Trophoblast cell (in vitro differentiated cells and primary cell): ENCODE measurements at regions not wholly inside any gene's neighbourhood (a gene's known extent, or its start where the extent isn't known, plus 50 kb on each side); places are given as distances from the start of the nearest gene placed in this dataset.

Experiments
- DNase-seq, 2 donors: peaks; one replicate each; pipeline ENCODE4 v3.0.0-alpha.2; 2016
- H2AFZ ChIP-seq: 2 replicates; pipeline ENCODE4 v1.6.1; 2013; ENCODE audit warnings: low read length, moderate library complexity, mild to moderate bottlenecking; ENCODE audit not compliant: insufficient read depth, poor library complexity
- H2AK5ac ChIP-seq: 2 replicates; pipeline ENCODE4 v1.6.1; 2013; ENCODE audit warnings: mild to moderate bottlenecking, low read length
- H2BK120ac ChIP-seq: 2 replicates; pipeline ENCODE4 v1.6.1; 2013; ENCODE audit warnings: low read length, mild to moderate bottlenecking, moderate library complexity; ENCODE audit not compliant: insufficient read depth, poor library complexity
- H2BK12ac ChIP-seq: 2 replicates; pipeline ENCODE4 v1.6.1; 2013; ENCODE audit warnings: mild to moderate bottlenecking, low read length, moderate library complexity
- H2BK5ac ChIP-seq: 2 replicates; pipeline ENCODE4 v1.6.1; 2013; ENCODE audit warnings: low read length, low read depth, moderate library complexity, mild to moderate bottlenecking; ENCODE audit not compliant: poor library complexity
- H3K14ac ChIP-seq: 2 replicates; pipeline ENCODE4 v1.6.1; 2013; ENCODE audit warnings: mild to moderate bottlenecking, low read length
- H3K18ac ChIP-seq: 2 replicates; pipeline ENCODE4 v1.6.1; 2013; ENCODE audit warnings: mild to moderate bottlenecking, low read length
- H3K23ac ChIP-seq: 2 replicates; pipeline ENCODE4 v1.6.1; 2013; ENCODE audit warnings: low read length
- H3K27ac ChIP-seq: 2 replicates; pipeline ENCODE4 v1.5.1; 2013; ENCODE audit warnings: low read depth, mild to moderate bottlenecking, inconsistent platforms, low read length, moderate library complexity
- H3K27me3 ChIP-seq: 2 replicates; pipeline ENCODE4 v1.6.1; 2013; ENCODE audit warnings: inconsistent platforms, mild to moderate bottlenecking, low read length, moderate library complexity; ENCODE audit not compliant: insufficient read depth
- H3K36me3 ChIP-seq, 2 experiments: 1 replicate in 1 of 2; 2 replicates in 1 of 2; pipeline ENCODE4 v1.6.1; 2013; ENCODE audit warnings: low read length in 2 of 2, mild to moderate bottlenecking in 2 of 2, moderate library complexity in 1 of 2; ENCODE audit not compliant: insufficient read depth in 2 of 2, control insufficient read depth in 1 of 2
- H3K4ac ChIP-seq: 2 replicates; pipeline ENCODE4 v1.6.1; 2013; ENCODE audit warnings: low read depth, mild to moderate bottlenecking, low read length, moderate library complexity
- H3K4me1 ChIP-seq, 2 experiments: 1 replicate in 1 of 2; 2 replicates in 1 of 2; pipeline ENCODE4 v1.6.1; 2013; ENCODE audit warnings: low read length in 2 of 2, mild to moderate bottlenecking in 2 of 2, moderate library complexity in 1 of 2; ENCODE audit not compliant: insufficient read depth in 2 of 2, control insufficient read depth in 1 of 2
- H3K4me2 ChIP-seq: 2 replicates; pipeline ENCODE4 v1.6.1; 2013; ENCODE audit warnings: inconsistent platforms, mild to moderate bottlenecking, low read length, moderate library complexity
- H3K4me3 ChIP-seq: 2 replicates; pipeline ENCODE4 v1.5.1; 2013; ENCODE audit warnings: mild to moderate bottlenecking, low read depth, low read length, inconsistent platforms
- H3K79me1 ChIP-seq: one replicate; pipeline ENCODE4 v1.6.1; 2013; ENCODE audit warnings: low read length
- H3K79me2 ChIP-seq: 2 replicates; pipeline ENCODE4 v1.6.1; 2013; ENCODE audit warnings: low read length, mild to moderate bottlenecking; ENCODE audit not compliant: control insufficient read depth, insufficient read depth, poor library complexity
- H3K9ac ChIP-seq: 2 replicates; pipeline ENCODE4 v1.6.1; 2013; ENCODE audit warnings: mild to moderate bottlenecking, low read length
- H3K9me3 ChIP-seq: 2 replicates; pipeline ENCODE4 v1.6.1; 2013; ENCODE audit warnings: low read depth, mild to moderate bottlenecking, control low read depth, inconsistent platforms, low read length; ENCODE audit not compliant: insufficient read depth
- H4K12ac ChIP-seq: 2 replicates; pipeline ENCODE4 v1.6.1; 2013; ENCODE audit warnings: low read depth, mild to moderate bottlenecking, low read length, moderate library complexity
- H4K8ac ChIP-seq: 2 replicates; pipeline ENCODE4 v1.6.1; 2013; ENCODE audit warnings: low read depth, mild to moderate bottlenecking, low read length, moderate library complexity
- H4K91ac ChIP-seq: one replicate; pipeline ENCODE4 v1.6.1; 2013; ENCODE audit warnings: low read depth, mild to moderate bottlenecking, low read length, moderate library complexity
- WGBS: extraction: QIAGEN DNeasy Blood & Tissue Kit; methylation state at CpG from one replicate; pipeline ENCODE4 v1.1.7; 2013; ENCODE audit warnings: missing lambda C conversion rate; ENCODE audit not compliant: insufficient read length, insufficient coverage; ENCODE audit errors: extremely low coverage; 5-methylcytosine and 5-hydroxymethylcytosine counted together

DNA sequence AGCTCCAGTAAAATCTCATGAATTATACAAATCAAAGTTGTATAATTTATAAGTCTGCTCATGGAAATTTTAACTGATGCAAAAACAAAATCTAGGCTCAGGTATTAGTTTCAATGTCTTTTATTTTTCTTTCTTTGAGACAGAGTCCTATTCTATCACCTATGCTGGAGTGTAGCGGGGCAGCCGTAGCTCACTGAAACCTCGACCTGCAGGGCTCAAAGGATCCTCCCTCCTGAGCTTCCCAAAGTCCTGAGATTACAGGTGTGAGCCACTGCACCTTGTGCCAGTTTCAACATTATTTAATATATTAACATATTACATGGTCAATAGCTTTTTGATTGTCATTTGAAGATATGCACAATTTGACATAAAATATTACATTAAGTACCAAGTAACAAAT, 678.7 kb downstream of the ARAP2 start:
- H3K4me3 ChIP-seq = no peak overlapping the region
- H2AK5ac ChIP-seq = no peak overlapping the region
- no CpG with 5 or more reads among the region's 3 CpGs for WGBS
- H4K8ac ChIP-seq = no peak overlapping the region
- no peak overlapping the region for H3K27ac ChIP-seq
- H2BK5ac ChIP-seq = no peak overlapping the region
- no peak overlapping the region for H4K12ac ChIP-seq
- no peaks in the 10 kb centered on the region for H3K27me3 ChIP-seq
- no peak overlapping the region for H3K4me2 ChIP-seq
- H2BK12ac ChIP-seq = no peak overlapping the region
- no peak for DNase-seq
- H4K91ac ChIP-seq = no peak overlapping the region
- H3K9me3 ChIP-seq = no peaks in the 10 kb centered on the region
- no peak overlapping the region for H2AFZ ChIP-seq
- no peak overlapping the region for H3K4ac ChIP-seq
- H3K4me1 ChIP-seq = no peaks in the 10 kb centered on the region
- no peaks in the 10 kb centered on the region for H3K79me2 ChIP-seq
- no peak overlapping the region for H3K14ac ChIP-seq
- no peak overlapping the region for H3K18ac ChIP-seq
- H3K79me1 ChIP-seq = no peaks in the 10 kb centered on the region
- H2BK120ac ChIP-seq = no peak overlapping the region
- no peaks in the 10 kb centered on the region for H3K36me3 ChIP-seq
- no peak overlapping the region for H3K9ac ChIP-seq
- H3K23ac ChIP-seq = no peak overlapping the region

DNA sequence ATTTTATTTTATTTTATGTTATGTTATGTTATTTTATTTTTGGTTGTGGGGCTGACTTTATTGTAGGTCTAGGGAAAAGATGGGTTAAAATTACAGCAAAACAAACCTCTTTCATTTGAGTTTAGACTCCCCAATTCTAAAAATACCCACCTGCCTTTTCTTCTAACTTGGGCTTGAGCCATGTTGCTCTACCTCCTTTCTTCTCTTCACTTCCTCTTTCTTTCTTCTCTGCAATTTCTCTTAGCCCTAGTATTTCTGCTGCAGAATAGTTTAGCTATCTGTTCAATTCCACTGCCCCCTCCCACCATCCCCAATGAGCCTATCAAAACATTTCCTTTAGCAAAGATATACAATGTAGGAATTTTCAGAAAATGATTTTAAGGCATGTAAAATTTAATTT, 653.3 kb downstream of the ARAP2 start:
- Histone ChIP-seq H3K27me3 (no peaks in the 10 kb centered on the region), H3K4me2 (no peak overlapping the region), H3K79me2 (no peaks in the 10 kb centered on the region), H3K4ac (no peak overlapping the region), H3K23ac (no peak overlapping the region), H4K8ac (no peak overlapping the region), H3K79me1 (no peaks in the 10 kb centered on the region), H3K14ac (no peak overlapping the region), H3K4me1 (no peaks in the 10 kb centered on the region), H3K36me3 (no peaks in the 10 kb centered on the region), H3K4me3 (no peak overlapping the region), H2AFZ (no peak overlapping the region), H2BK12ac (no peak overlapping the region), H4K12ac (no peak overlapping the region), H3K27ac (no peak overlapping the region), H3K18ac (no peak overlapping the region), H3K9ac (no peak overlapping the region), H3K9me3 (no peaks in the 10 kb centered on the region), H2AK5ac (no peak overlapping the region), H2BK120ac (no peak overlapping the region), H2BK5ac (no peak overlapping the region), H4K91ac (no peak overlapping the region)
- DNase-seq = no peak

DNA sequence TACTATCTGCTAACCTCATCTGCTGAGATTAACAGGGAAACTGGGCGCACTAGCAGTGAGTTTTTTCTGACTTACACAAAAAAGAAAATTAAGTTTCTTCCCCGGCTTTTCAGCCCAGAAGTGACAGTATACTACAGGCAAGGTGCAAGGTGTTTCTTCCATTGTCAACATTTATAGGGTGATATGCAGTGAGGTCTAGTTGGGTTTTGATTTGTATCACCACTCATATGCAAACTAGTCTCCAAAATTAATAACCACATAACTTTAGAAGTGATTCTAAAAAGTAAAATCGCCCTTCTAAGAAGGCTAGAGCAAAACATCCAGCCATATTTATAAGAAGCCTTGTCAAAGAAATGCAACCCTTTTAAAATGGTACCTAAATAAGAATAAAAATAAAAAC, 640.1 kb downstream of the ARAP2 start:
- H3K4me3 ChIP-seq = no peak overlapping the region
- H3K4ac ChIP-seq = no peak overlapping the region
- no peak overlapping the region for H3K14ac ChIP-seq
- no peak overlapping the region for H3K27ac ChIP-seq
- H2AK5ac ChIP-seq = no peak overlapping the region
- no peak overlapping the region for H4K91ac ChIP-seq
- no peak overlapping the region for H2BK120ac ChIP-seq
- no peak overlapping the region for H3K18ac ChIP-seq
- H3K23ac ChIP-seq = no peak overlapping the region
- H4K8ac ChIP-seq = no peak overlapping the region
- no peaks in the 10 kb centered on the region for H3K79me2 ChIP-seq
- DNase-seq = no peak
- no peaks in the 10 kb centered on the region for H3K27me3 ChIP-seq
- H2AFZ ChIP-seq = no peak overlapping the region
- no peak overlapping the region for H3K9ac ChIP-seq
- no peak overlapping the region for H2BK12ac ChIP-seq
- no peak overlapping the region for H2BK5ac ChIP-seq
- H3K9me3 ChIP-seq = no peaks in the 10 kb centered on the region
- H3K4me1 ChIP-seq = no peaks in the 10 kb centered on the region
- H3K36me3 ChIP-seq = no peaks in the 10 kb centered on the region
- H4K12ac ChIP-seq = no peak overlapping the region
- H3K79me1 ChIP-seq = no peaks in the 10 kb centered on the region
- H3K4me2 ChIP-seq = no peak overlapping the region
- no CpG with 5 or more reads among the region's 3 CpGs for WGBS

DNA sequence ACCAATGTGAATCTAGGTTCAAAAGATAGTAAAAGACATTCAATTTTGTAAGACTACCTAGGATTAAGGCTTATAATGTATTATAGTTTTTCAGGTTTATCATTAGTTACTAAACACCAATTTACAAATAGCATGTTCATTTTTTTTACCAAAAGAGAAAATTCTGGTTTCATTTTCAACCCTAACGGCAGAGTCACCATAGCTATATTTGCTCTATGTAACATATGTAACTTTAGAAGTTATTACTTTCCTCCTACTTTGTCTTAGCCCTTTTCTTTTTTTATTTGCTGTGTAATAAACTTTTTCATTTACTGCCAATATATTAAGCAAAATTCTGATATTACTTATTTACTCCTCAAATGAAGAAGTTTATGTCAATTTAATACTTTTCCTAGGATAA, 639.6 kb downstream of the ARAP2 start:
- H2AK5ac ChIP-seq = no peak overlapping the region
- H3K9ac ChIP-seq = no peak overlapping the region
- no peaks in the 10 kb centered on the region for H3K27me3 ChIP-seq
- no peak overlapping the region for H4K91ac ChIP-seq
- H3K14ac ChIP-seq = no peak overlapping the region
- H2AFZ ChIP-seq = no peak overlapping the region
- H3K4me1 ChIP-seq = no peaks in the 10 kb centered on the region
- H3K36me3 ChIP-seq = no peaks in the 10 kb centered on the region
- no peaks in the 10 kb centered on the region for H3K79me2 ChIP-seq
- H4K12ac ChIP-seq = no peak overlapping the region
- no peak overlapping the region for H3K27ac ChIP-seq
- H4K8ac ChIP-seq = no peak overlapping the region
- no peak overlapping the region for H2BK120ac ChIP-seq
- no peak overlapping the region for H2BK12ac ChIP-seq
- no CpG with 5 or more reads among the region's 1 CpG for WGBS
- no peak overlapping the region for H3K23ac ChIP-seq
- no peaks in the 10 kb centered on the region for H3K79me1 ChIP-seq
- no peak overlapping the region for H3K4me2 ChIP-seq
- H3K9me3 ChIP-seq = no peaks in the 10 kb centered on the region
- H3K4ac ChIP-seq = no peak overlapping the region
- no peak overlapping the region for H2BK5ac ChIP-seq
- DNase-seq = no peak
- H3K18ac ChIP-seq = no peak overlapping the region
- H3K4me3 ChIP-seq = no peak overlapping the region

DNA sequence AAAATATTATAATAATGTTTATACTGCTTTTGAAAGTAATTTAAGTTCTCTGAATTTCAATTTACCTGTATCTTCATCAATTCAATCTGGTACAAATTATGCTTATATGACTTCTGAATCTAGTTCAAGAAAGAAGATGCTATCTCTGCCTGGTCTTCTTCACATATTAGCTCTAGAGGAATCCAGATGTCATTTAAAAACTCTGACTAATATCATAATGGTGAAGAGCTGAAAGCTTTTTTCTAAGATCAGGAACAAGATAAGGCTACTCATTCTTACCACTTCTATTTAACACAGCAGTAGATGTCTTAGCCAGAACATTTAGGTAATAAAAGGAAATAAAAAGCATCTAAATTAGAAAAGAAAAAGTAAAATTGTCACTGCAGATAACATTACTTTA, 636.1 kb downstream of the ARAP2 start:
- no peak overlapping the region for H2BK5ac ChIP-seq
- H2BK120ac ChIP-seq = no peak overlapping the region
- H3K14ac ChIP-seq = no peak overlapping the region
- H4K91ac ChIP-seq = no peak overlapping the region
- H3K9ac ChIP-seq = no peak overlapping the region
- H3K23ac ChIP-seq = no peak overlapping the region
- H2AFZ ChIP-seq = no peak overlapping the region
- H4K8ac ChIP-seq = no peak overlapping the region
- H4K12ac ChIP-seq = no peak overlapping the region
- H3K4ac ChIP-seq = no peak overlapping the region
- H3K27ac ChIP-seq = no peak overlapping the region
- no peaks in the 10 kb centered on the region for H3K9me3 ChIP-seq
- no peak overlapping the region for H2BK12ac ChIP-seq
- H3K4me3 ChIP-seq = no peak overlapping the region
- H3K18ac ChIP-seq = no peak overlapping the region
- H3K36me3 ChIP-seq = no peaks in the 10 kb centered on the region
- H3K79me1 ChIP-seq = no peaks in the 10 kb centered on the region
- H3K4me1 ChIP-seq = no peaks in the 10 kb centered on the region
- H2AK5ac ChIP-seq = no peak overlapping the region
- H3K79me2 ChIP-seq = no peaks in the 10 kb centered on the region
- H3K27me3 ChIP-seq = no peaks in the 10 kb centered on the region
- H3K4me2 ChIP-seq = no peak overlapping the region
- DNase-seq = peak in 1 of 2 donors; percentile 2
